SK-N-SH (cell line): ENCODE measurements at regions not wholly inside any gene's neighbourhood (a gene's known extent, or its start where the extent isn't known, plus 50 kb on each side); places are given as distances from the start of the nearest gene placed in this dataset.

Experiments used
- CTCF ChIA-PET: fragments of 300-600, 350-600 bp; formaldehyde crosslinking; extraction: SDS; loops from one replicate; lab custom pipeline; 2021; lab: Yijun Ruan, JAX
- POLR2A ChIA-PET: fragments of 350-600 bp; sonication (Branson Sonifier 250); formaldehyde crosslinking; extraction: SDS; loops from one replicate; lab custom pipeline; 2020; ENCODE audit warnings: antibody characterized with exemption, inconsistent platforms; lab: Yijun Ruan, JAX
- DNase-seq: peaks from one replicate; pipeline ENCODE4 v3.0.0; 2012
- H2AFZ ChIP-seq: fragments of 200-600 bp; sonication (generic); 2 replicates; pipeline ENCODE4 v1.8.1; 2016; ENCODE audit warnings: antibody characterized with exemption, mild to moderate bottlenecking, low read depth
- H3F3A ChIP-seq: fragments of 200-600 bp; sonication (generic); replicated peaks from 2 replicates; pipeline ENCODE3; 2016; ENCODE audit warnings: antibody characterized with exemption, mild to moderate bottlenecking; ENCODE audit not compliant: insufficient read depth
- H3K27ac ChIP-seq, 2 experiments: fragments of 200-500 bp in 1 of 2; fragments of 200-600 bp in 1 of 2; sonication (Bioruptor generic) in 1 of 2; sonication (generic), shearing (Covaris generic) in 1 of 2; 2 replicates each; pipeline versions ENCODE4 v1.5.1 to v1.6.1; 2014 to 2016; ENCODE audit warnings: low read depth in 2 of 2, inconsistent platforms in 1 of 2, low read length in 1 of 2, mild to moderate bottlenecking in 1 of 2, mixed read lengths in 1 of 2
- H3K27me3 ChIP-seq: fragments of 200-600 bp; sonication (generic), shearing (Covaris generic); 2 replicates; pipeline ENCODE4 v1.6.1; 2016; ENCODE audit warnings: mixed run types; ENCODE audit not compliant: insufficient read depth
- H3K36me3 ChIP-seq, 2 experiments: fragments of 200-500 bp in 1 of 2; fragments of 200-600 bp in 1 of 2; sonication (Bioruptor generic) in 1 of 2; sonication (generic) in 1 of 2; replicated peaks in 1 of 2; 2 replicates each; pipeline versions ENCODE3 to v1.5.1; 2014 to 2016; ENCODE audit warnings: low read length in 1 of 2, mild to moderate bottlenecking in 1 of 2; ENCODE audit not compliant: insufficient read depth in 2 of 2, control insufficient read depth in 1 of 2
- H3K4me1 ChIP-seq, 2 experiments: fragments of 200-500 bp in 1 of 2; fragments of 200-600 bp in 1 of 2; sonication (Bioruptor generic) in 1 of 2; sonication (generic), shearing (Covaris generic) in 1 of 2; 2 replicates each; pipeline versions ENCODE4 v1.5.1 to v1.6.1; 2014 to 2016; ENCODE audit warnings: low read depth in 1 of 2, low read length in 1 of 2, mixed run types in 1 of 2; ENCODE audit not compliant: insufficient read depth in 2 of 2, control insufficient read depth in 1 of 2
- H3K4me2 ChIP-seq: fragments of 200-600 bp; sonication (generic), shearing (Covaris generic); 2 replicates; pipeline ENCODE4 v1.6.1; 2017; ENCODE audit warnings: mixed run types
- H3K4me3 ChIP-seq, 2 experiments: fragments of 200-500 bp in 1 of 2; fragments of 200-600 bp in 1 of 2; sonication (Bioruptor generic) in 1 of 2; sonication (generic), shearing (Covaris generic) in 1 of 2; 2 replicates each; pipeline versions ENCODE4 v1.5.1 to v1.8.1; 2014 to 2016; ENCODE audit warnings: low read depth in 2 of 2, inconsistent platforms in 1 of 2, low read length in 1 of 2, mild to moderate bottlenecking in 1 of 2, mixed read lengths in 1 of 2, moderate library complexity in 1 of 2
- H3K79me2 ChIP-seq: fragments of 200-600 bp; sonication (generic); 2 replicates; pipeline ENCODE4 v1.8.1; 2017; ENCODE audit warnings: mild to moderate bottlenecking; ENCODE audit not compliant: insufficient read depth
- H3K9ac ChIP-seq: fragments of 200-600 bp; sonication (generic); 2 replicates; pipeline ENCODE4 v1.6.1; 2017; ENCODE audit warnings: mixed run types
- H3K9me2 ChIP-seq: fragments of 200-600 bp; sonication (generic); 2 replicates; pipeline ENCODE4 v1.6.1; 2017; ENCODE audit warnings: mixed run types
- H3K9me3 ChIP-seq: fragments of 200-600 bp; sonication (generic); 2 replicates; pipeline ENCODE4 v1.6.1; 2017; ENCODE audit warnings: mixed run types, mild to moderate bottlenecking, moderate library complexity
- H4K20me1 ChIP-seq: fragments of 200-600 bp; sonication (generic); 2 replicates; pipeline ENCODE4 v1.6.1; 2017; ENCODE audit warnings: mild to moderate bottlenecking, mixed run types; ENCODE audit not compliant: insufficient read depth
- FOSL2 ChIP-seq: IDR thresholded peaks from 2 replicates; pipeline ENCODE4 v1.4.0; 2012; ENCODE audit warnings: low read depth, mild to moderate bottlenecking, moderate library complexity, borderline replicate concordance
- FOXM1 ChIP-seq: IDR thresholded peaks from 2 replicates; pipeline ENCODE4 v1.4.0; 2012; ENCODE audit warnings: low read depth, mild to moderate bottlenecking
- GATA2 ChIP-seq: sonication (generic); formaldehyde crosslinking; IDR thresholded peaks from 2 replicates; pipeline ENCODE4 v1.5.0; 2020; ENCODE audit warnings: mild to moderate bottlenecking, missing genetic modification reagents
- IRF3 ChIP-seq: fragments of 150-350 bp; IDR thresholded peaks from 2 replicates; pipeline ENCODE4 v1.6.1; 2016; ENCODE audit warnings: mild to moderate bottlenecking, low read depth, low read length
- JUND ChIP-seq: IDR thresholded peaks from 2 replicates; pipeline ENCODE4 v1.4.0; 2012
- MAX ChIP-seq: IDR thresholded peaks from 2 replicates; pipeline ENCODE4 v1.4.0; 2012; ENCODE audit warnings: low read depth
- MEF2A ChIP-seq: IDR thresholded peaks from 2 replicates; pipeline ENCODE4 v1.4.0; 2012; ENCODE audit warnings: low read depth, borderline replicate concordance
- MXI1 ChIP-seq: IDR thresholded peaks from 2 replicates; pipeline ENCODE4 v1.6.1; 2012; ENCODE audit warnings: mild to moderate bottlenecking, low read depth, low read length, improper control_type of control experiment
- NFIC ChIP-seq: IDR thresholded peaks from 2 replicates; pipeline ENCODE4 v1.4.0; 2012; ENCODE audit warnings: borderline replicate concordance
- POLR2AphosphoS5 ChIP-seq: IDR thresholded peaks from 2 replicates; pipeline ENCODE4 v1.6.1; 2012; ENCODE audit warnings: low read depth, low read length
- RAD21 ChIP-seq: IDR thresholded peaks from 2 replicates; pipeline ENCODE4 v1.6.1; 2012; ENCODE audit warnings: mild to moderate bottlenecking, low read length
- SMC3 ChIP-seq: IDR thresholded peaks from 2 replicates; pipeline ENCODE4 v1.6.1; 2012; ENCODE audit warnings: low read depth, low read length, improper control_type of control experiment
- TEAD4 ChIP-seq: IDR thresholded peaks from 2 replicates; pipeline ENCODE4 v1.4.0; 2012; ENCODE audit warnings: mild to moderate bottlenecking, borderline replicate concordance; ENCODE audit not compliant: insufficient read depth
- WGBS: methylation state at CpG from one replicate; pipeline ENCODE4 v1.1.6; 2017; ENCODE audit warnings: low lambda C conversion rate; 5-methylcytosine and 5-hydroxymethylcytosine counted together

- POLR2A ChIA-PET, result no interaction called here
- H3F3A ChIP-seq, result no peaks in the 10 kb centered on the region
- WGBS, result 56% methylated on average over 4 of the region's 4 CpGs
- no peak overlapping the region for H3K4me3 ChIP-seq
- no peak for TF ChIP-seq MEF2A
- no peak for TF ChIP-seq IRF3
- no peak for TF ChIP-seq FOXM1
- TF ChIP-seq TEAD4, result no peak
- no peak for TF ChIP-seq GATA2 (CRISPR knock-in tag)
- no peak for TF ChIP-seq MAX
- TF ChIP-seq JUND, result no peak
- no peak for TF ChIP-seq RAD21
- no peak for TF ChIP-seq MXI1
- no peak for TF ChIP-seq SMC3
- no peak for TF ChIP-seq NFIC
- no peak for TF ChIP-seq FOSL2
- no peaks in the 10 kb centered on the region for H3K36me3 ChIP-seq
- H2AFZ ChIP-seq, result no peak overlapping the region
- no peak overlapping the region for H3K4me2 ChIP-seq
- H3K27ac ChIP-seq, result no peak overlapping the region
- no peaks in the 10 kb centered on the region for H3K9me3 ChIP-seq
- CTCF ChIA-PET, result interaction anchor here (1.2 to 2.8 kb wide), 2 partner anchors 19 to 76 kb away, joined by 3 to 12 read pairs; no protein-coding TSS in a partner anchor
- no peak overlapping the region for H3K9ac ChIP-seq
- DNase-seq, result no peak
- no peaks in the 10 kb centered on the region for H3K9me2 ChIP-seq
- H3K27me3 ChIP-seq, result no peaks in the 10 kb centered on the region; the same call in 1 of the 2 replicates
- no peaks in the 10 kb centered on the region for H4K20me1 ChIP-seq
- no peaks in the 10 kb centered on the region for H3K4me1 ChIP-seq
- H3K79me2 ChIP-seq, result no peaks in the 10 kb centered on the region
Observed at GRCh38 chr4:17427991-17428390, 83.9 kb downstream of the QDPR start.

GRCh38 chr4:17426222-17426621 is 85.7 kb downstream of the QDPR start:
- no peaks in the 10 kb centered on the region for H3K4me1 ChIP-seq
- H3K4me3 ChIP-seq, result no peak overlapping the region
- no peak overlapping the region for H2AFZ ChIP-seq
- 42% methylated on average over 5 of the region's 5 CpGs for WGBS
- H3K79me2 ChIP-seq, result no peaks in the 10 kb centered on the region
- H3F3A ChIP-seq, result no peaks in the 10 kb centered on the region
- no peak overlapping the region for H3K9ac ChIP-seq
- POLR2A ChIA-PET, result no interaction called here
- H3K9me2 ChIP-seq, result no peaks in the 10 kb centered on the region
- no peaks in the 10 kb centered on the region; the same call in 1 of the 2 replicates for H3K27me3 ChIP-seq
- no peaks in the 10 kb centered on the region for H3K9me3 ChIP-seq
- CTCF ChIA-PET, result interaction anchor here (1.0 to 2.8 kb wide), 3 partner anchors 13 to 79 kb away, joined by 4 to 12 read pairs (median 5); no protein-coding TSS in a partner anchor
- no peaks in the 10 kb centered on the region for H3K36me3 ChIP-seq
- no peak for TF ChIP-seq IRF3
- TF ChIP-seq POLR2AphosphoS5, result no peak
- no peak for DNase-seq
- no peak overlapping the region for H3K27ac ChIP-seq
- no peak overlapping the region for H3K4me2 ChIP-seq
- H4K20me1 ChIP-seq, result no peaks in the 10 kb centered on the region
